ENCODE measurements at regions not wholly inside any gene's neighbourhood (a gene's known extent, or its start where the extent isn't known, plus 50 kb on each side); places are given as distances from the start of the nearest gene placed in this dataset.

GRCh38 chr2:199160081-199160480 lies 297.7 kb downstream of the SATB2 start:
- Histone ChIP-seq H3K27ac (no peak overlapping the region), H3K4me3 (no peak overlapping the region)
- no peak for DNase-seq (ENCODE audit: extremely low spot score in 2 of 2)

DNA sequence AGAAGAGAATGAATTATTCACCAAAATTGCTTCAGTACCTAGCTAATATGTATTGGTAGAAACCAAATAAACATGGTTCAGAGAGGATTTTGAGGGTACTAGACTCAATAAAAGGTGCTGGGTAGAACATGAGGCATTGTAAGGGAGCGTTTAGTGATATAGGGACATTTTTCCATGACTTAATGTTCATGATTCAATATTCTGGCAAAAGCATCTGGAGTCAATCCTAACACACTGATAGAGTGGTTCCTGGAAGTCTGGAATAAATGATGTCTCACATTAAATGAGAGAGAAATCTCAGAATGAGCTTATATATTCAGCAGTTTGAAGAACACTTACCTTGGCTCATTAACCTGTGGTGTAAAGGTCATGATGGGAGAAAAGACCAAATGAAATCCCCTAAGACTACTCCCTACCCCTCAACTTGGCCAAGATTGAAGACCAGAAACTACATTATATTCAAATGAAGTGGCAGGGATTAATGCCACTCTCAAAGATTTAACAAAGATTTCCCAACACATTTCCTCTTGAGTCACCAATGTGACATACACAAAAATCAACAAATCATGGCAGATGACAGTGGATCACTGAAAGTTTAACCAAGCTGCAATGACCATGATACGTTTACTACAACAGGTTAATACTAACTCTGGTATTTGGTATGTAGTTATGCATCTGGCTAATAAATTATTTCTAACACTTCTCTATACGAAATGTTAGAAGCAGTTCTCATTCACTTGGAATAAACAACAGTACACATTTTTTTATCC lies 309.5 kb downstream of the SATB2 start:
- DNase-seq (ENCODE audit: extremely low spot score in 2 of 2), result no peak
- TF ChIP-seq CTCF (IDR thresholded peaks at IDR 0.05) (no peak), POLR2AphosphoS5 (IDR thresholded peaks at IDR 0.05; ENCODE audit: insufficient read depth in 1 of 2, low read depth in 1 of 2) (no peak), POLR2A (IDR thresholded peaks at IDR 0.05) (no peak)
- Histone ChIP-seq H3K36me3 (no peaks in the 10 kb centered on the region), H3K27ac (no peak overlapping the region), H3K4me3 (no peak overlapping the region), H3K27me3 (no peaks in the 10 kb centered on the region), H3K4me1 (no peaks in the 10 kb centered on the region), H3K9me3 (no peaks in the 10 kb centered on the region)
- intact Hi-C loops (cut with DNase I), result no loop called here

More at GRCh38 chr2:199160081-199160480, 297.7 kb downstream of the SATB2 start:
- Histone ChIP-seq H3K27me3 (no peaks in the 10 kb centered on the region), H3K4me1 (no peaks in the 10 kb centered on the region), H3K9me3 (no peaks in the 10 kb centered on the region), H3K36me3 (no peaks in the 10 kb centered on the region)
- intact Hi-C loops (cut with DNase I), result no loop called here
- TF ChIP-seq POLR2AphosphoS5 (IDR thresholded peaks at IDR 0.05; ENCODE audit: insufficient read depth in 1 of 2, low read depth in 1 of 2), result no peak
- no peak for TF ChIP-seq POLR2A (IDR thresholded peaks at IDR 0.05)
- no peak for TF ChIP-seq CTCF (IDR thresholded peaks at IDR 0.05)

GRCh38 chr2:199147216-199147615 lies 310.5 kb downstream of the SATB2 start:
- intact Hi-C loops (cut with DNase I), result no loop called here
- DNase-seq (ENCODE audit: extremely low spot score in 2 of 2), result no peak
- no peaks in the 10 kb centered on the region for H3K27me3 ChIP-seq
- H3K4me1 ChIP-seq, result no peaks in the 10 kb centered on the region
- H3K9me3 ChIP-seq, result no peaks in the 10 kb centered on the region
- TF ChIP-seq POLR2A (IDR thresholded peaks at IDR 0.05) (no peak), CTCF (IDR thresholded peaks at IDR 0.05) (no peak), POLR2AphosphoS5 (IDR thresholded peaks at IDR 0.05; ENCODE audit: insufficient read depth in 1 of 2, low read depth in 1 of 2) (no peak)
- H3K36me3 ChIP-seq, result no peaks in the 10 kb centered on the region
- H3K4me3 ChIP-seq, result no peak overlapping the region
- H3K27ac ChIP-seq, result no peak overlapping the region

GRCh38 chr2:199144546-199144945 lies 313.2 kb downstream of the SATB2 start:
- intact Hi-C loops (cut with DNase I), result no loop called here
- H3K27ac ChIP-seq, result no peak overlapping the region
- DNase-seq (ENCODE audit: extremely low spot score in 2 of 2), result no peak

More at GRCh38 chr2:199144546-199144945, 313.2 kb downstream of the SATB2 start:
- no peaks in the 10 kb centered on the region for H3K4me1 ChIP-seq
- H3K4me3 ChIP-seq, result no peak overlapping the region
- TF ChIP-seq CTCF (IDR thresholded peaks at IDR 0.05), result no peak
- TF ChIP-seq POLR2A (IDR thresholded peaks at IDR 0.05), result no peak
- TF ChIP-seq POLR2AphosphoS5 (IDR thresholded peaks at IDR 0.05; ENCODE audit: insufficient read depth in 1 of 2, low read depth in 1 of 2), result no peak
- no peaks in the 10 kb centered on the region for H3K9me3 ChIP-seq
- H3K36me3 ChIP-seq, result no peaks in the 10 kb centered on the region
- H3K27me3 ChIP-seq, result no peaks in the 10 kb centered on the region
